ENCODE measurements at regions not wholly inside any gene's neighbourhood (a gene's known extent, or its start where the extent isn't known, plus 50 kb on each side); places are given as distances from the start of the nearest gene placed in this dataset.

GRCh38 chr6:153208706-153209105 is 77.6 kb upstream of the RGS17 start:
- DNase-seq = no peak

- DNase-seq = no peak
These were observed 76.5 kb upstream of the RGS17 start for GRCh38 chr6:153207617-153208016.

DNA sequence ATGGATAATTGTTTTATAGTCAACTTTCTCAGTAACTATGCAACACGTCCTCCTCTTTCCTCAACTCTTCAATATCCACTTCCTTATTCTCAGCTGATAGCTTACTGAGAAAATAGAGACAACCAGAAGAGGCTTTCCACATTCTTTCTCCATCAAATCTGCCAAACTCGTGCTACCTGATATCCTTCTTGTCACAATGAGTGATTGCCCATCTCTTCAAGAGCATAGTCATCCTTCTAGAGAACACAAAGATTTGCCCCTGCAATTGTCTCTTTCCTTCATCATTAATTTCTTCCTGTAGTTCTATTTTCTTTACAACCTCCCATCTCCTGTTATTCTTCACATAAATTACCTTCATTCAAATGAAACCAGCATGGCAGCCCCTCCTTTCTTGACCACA is 75.9 kb upstream of the RGS17 start:
- no peak for DNase-seq

- DNase-seq = no peak
These were observed 62.1 kb upstream of the RGS17 start for GRCh38 chr6:153192943-153193885.

DNA sequence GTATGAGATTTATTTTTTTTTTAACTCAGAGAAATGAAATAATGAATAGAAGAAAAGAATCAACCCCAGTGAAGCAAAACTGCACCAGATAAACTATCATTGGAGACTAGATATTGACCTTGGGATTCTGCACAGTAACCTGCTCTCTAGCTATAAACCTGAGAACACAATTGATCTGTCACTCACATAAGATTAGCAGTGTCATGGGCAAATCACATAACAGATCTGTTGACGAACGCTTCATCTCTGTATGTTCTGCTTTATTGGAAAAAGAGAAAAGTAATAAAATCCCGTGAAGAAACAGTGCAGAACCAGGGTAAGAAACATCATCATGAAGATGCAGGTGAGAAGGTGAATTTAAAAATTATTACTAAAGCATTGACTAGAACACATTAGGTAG is 52.8 kb upstream of the RGS17 start:
- DNase-seq = no peak

Measured in stimulated activated CD4-positive, alpha-beta T cell treated with anti-CD3 and anti-CD28 coated beads, Interleukin-1b, Interleukin-23, amount 100 ng/mL, for 48 hours (primary cell).